Mesothelial cell of epicardium (in vitro differentiated cells): ENCODE measurements at regions not wholly inside any gene's neighbourhood (a gene's known extent, or its start where the extent isn't known, plus 50 kb on each side); places are given as distances from the start of the nearest gene placed in this dataset.

Experiments used
- DNase-seq, 2 experiments: peaks; one replicate each; pipeline ENCODE4 v3.0.0; 2021; ENCODE audit warnings: low spot score in 2 of 2; ENCODE audit not compliant: unreplicated experiment in 2 of 2
- H3K27ac Mint-ChIP-seq: 2 replicates; pipeline ENCODE4 v1.8.0; 2021; ENCODE audit warnings: mixed read lengths
- H3K27me3 Mint-ChIP-seq: 2 replicates; pipeline ENCODE4 v1.8.0; 2021; ENCODE audit warnings: low read depth, mixed read lengths
- H3K36me3 Mint-ChIP-seq: 2 replicates; pipeline ENCODE4 v1.8.0; 2021; ENCODE audit warnings: mixed read lengths
- H3K4me1 Mint-ChIP-seq: 2 replicates; pipeline ENCODE4 v1.8.0; 2021; ENCODE audit warnings: mixed read lengths
- H3K4me3 Mint-ChIP-seq: 2 replicates; pipeline ENCODE4 v1.8.0; 2021; ENCODE audit warnings: mild to moderate bottlenecking, moderate library complexity, mixed read lengths
- H3K9me3 Mint-ChIP-seq: 2 replicates; pipeline ENCODE4 v1.8.0; 2021; ENCODE audit warnings: mixed read lengths
- TF ChIP-seq, protein P1 (sequence below): fragments of 200-600 bp; sonication (generic); IDR thresholded peaks from one replicate; pipeline ENCODE4 v1.5.0; 2021; ENCODE audit warnings: antibody characterized with exemption; ENCODE audit not compliant: unreplicated experiment

GRCh38 chr14:36013483-36013882 is 163.0 kb downstream of the PTCSC3 start:
- no peak overlapping the region for H3K27ac Mint-ChIP-seq
- TF ChIP-seq, protein P1, sequence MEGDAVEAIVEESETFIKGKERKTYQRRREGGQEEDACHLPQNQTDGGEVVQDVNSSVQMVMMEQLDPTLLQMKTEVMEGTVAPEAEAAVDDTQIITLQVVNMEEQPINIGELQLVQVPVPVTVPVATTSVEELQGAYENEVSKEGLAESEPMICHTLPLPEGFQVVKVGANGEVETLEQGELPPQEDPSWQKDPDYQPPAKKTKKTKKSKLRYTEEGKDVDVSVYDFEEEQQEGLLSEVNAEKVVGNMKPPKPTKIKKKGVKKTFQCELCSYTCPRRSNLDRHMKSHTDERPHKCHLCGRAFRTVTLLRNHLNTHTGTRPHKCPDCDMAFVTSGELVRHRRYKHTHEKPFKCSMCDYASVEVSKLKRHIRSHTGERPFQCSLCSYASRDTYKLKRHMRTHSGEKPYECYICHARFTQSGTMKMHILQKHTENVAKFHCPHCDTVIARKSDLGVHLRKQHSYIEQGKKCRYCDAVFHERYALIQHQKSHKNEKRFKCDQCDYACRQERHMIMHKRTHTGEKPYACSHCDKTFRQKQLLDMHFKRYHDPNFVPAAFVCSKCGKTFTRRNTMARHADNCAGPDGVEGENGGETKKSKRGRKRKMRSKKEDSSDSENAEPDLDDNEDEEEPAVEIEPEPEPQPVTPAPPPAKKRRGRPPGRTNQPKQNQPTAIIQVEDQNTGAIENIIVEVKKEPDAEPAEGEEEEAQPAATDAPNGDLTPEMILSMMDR: no peak
- no peaks in the 10 kb centered on the region for H3K9me3 Mint-ChIP-seq
- no peaks in the 10 kb centered on the region for H3K36me3 Mint-ChIP-seq
- no peaks in the 10 kb centered on the region for H3K4me1 Mint-ChIP-seq
- no peak for DNase-seq
- H3K27me3 Mint-ChIP-seq: peaks cover 23% of the 10 kb centered on the region
- H3K4me3 Mint-ChIP-seq: no peak overlapping the region

GRCh38 chr14:36012621-36013020 is 163.9 kb downstream of the PTCSC3 start:
- no peak overlapping the region for H3K27ac Mint-ChIP-seq
- H3K4me1 Mint-ChIP-seq: no peaks in the 10 kb centered on the region
- TF ChIP-seq, protein P1: no peak
- no peaks in the 10 kb centered on the region for H3K36me3 Mint-ChIP-seq
- DNase-seq: no peak
- no peak overlapping the region for H3K4me3 Mint-ChIP-seq
- no peaks in the 10 kb centered on the region for H3K9me3 Mint-ChIP-seq
- peaks cover 25% of the 10 kb centered on the region for H3K27me3 Mint-ChIP-seq

DNA sequence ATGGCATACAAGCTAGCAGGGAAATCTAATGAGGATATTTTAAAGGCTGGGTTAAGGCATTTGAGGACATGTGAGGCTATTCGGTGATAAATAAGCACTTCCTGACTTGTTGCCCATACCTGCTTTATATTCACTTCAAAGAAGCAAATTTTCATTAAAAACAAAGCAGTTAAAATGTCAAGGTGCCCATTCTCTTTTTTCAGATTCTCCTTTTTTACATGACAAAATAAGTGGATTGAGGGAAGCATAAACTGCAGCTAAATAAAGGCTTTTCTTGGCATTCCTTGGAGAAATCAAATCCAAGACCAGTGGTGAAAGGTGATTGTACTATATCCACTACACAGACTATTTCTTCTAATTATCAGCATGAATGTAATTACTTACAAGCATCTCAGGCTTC is 166.9 kb downstream of the PTCSC3 start:
- no peaks in the 10 kb centered on the region for H3K9me3 Mint-ChIP-seq
- H3K4me3 Mint-ChIP-seq: no peak overlapping the region

GRCh38 chr14:36006623-36007022 is 169.9 kb downstream of the PTCSC3 start:
- H3K27ac Mint-ChIP-seq: no peak overlapping the region
- H3K4me1 Mint-ChIP-seq: no peaks in the 10 kb centered on the region
- H3K4me3 Mint-ChIP-seq: no peak overlapping the region
- TF ChIP-seq, protein P1: no peak
- H3K9me3 Mint-ChIP-seq: no peaks in the 10 kb centered on the region
- peaks cover 45% of the 10 kb centered on the region for H3K27me3 Mint-ChIP-seq
- DNase-seq: no peak
- H3K36me3 Mint-ChIP-seq: no peaks in the 10 kb centered on the region

More for the DNA sequence above, 166.9 kb downstream of the PTCSC3 start:
- TF ChIP-seq, protein P1: no peak
- DNase-seq: no peak
- Mint-ChIP-seq H3K27ac (no peak overlapping the region), H3K4me1 (no peaks in the 10 kb centered on the region), H3K27me3 (peaks cover 40% of the 10 kb centered on the region), H3K36me3 (no peaks in the 10 kb centered on the region)

- Mint-ChIP-seq H3K36me3 (no peaks in the 10 kb centered on the region), H3K27ac (no peak overlapping the region), H3K4me3 (no peak overlapping the region), H3K9me3 (no peaks in the 10 kb centered on the region), H3K4me1 (no peaks in the 10 kb centered on the region), H3K27me3 (peaks cover 43% of the 10 kb centered on the region)
- no peak for DNase-seq
- TF ChIP-seq, protein P1: no peak
These were observed 170.9 kb downstream of the PTCSC3 start for GRCh38 chr14:36005670-36006069.

- no peaks in the 10 kb centered on the region for H3K36me3 Mint-ChIP-seq
- H3K9me3 Mint-ChIP-seq: no peaks in the 10 kb centered on the region
- DNase-seq: no peak
- H3K27me3 Mint-ChIP-seq: peaks cover 29% of the 10 kb centered on the region
- H3K4me3 Mint-ChIP-seq: no peak overlapping the region
- no peak overlapping the region for H3K27ac Mint-ChIP-seq
- TF ChIP-seq, protein P1: no peak
- no peaks in the 10 kb centered on the region for H3K4me1 Mint-ChIP-seq
These were observed 174.6 kb downstream of the PTCSC3 start for GRCh38 chr14:36001936-36002335.
